Trophoblast cell (in vitro differentiated cells and primary cell): ENCODE measurements at regions not wholly inside any gene's neighbourhood (a gene's known extent, or its start where the extent isn't known, plus 50 kb on each side); places are given as distances from the start of the nearest gene placed in this dataset.
A peak's percentile ranks its signal among the peaks of the same experiment; 100 is the strongest.

Source experiments
- DNase-seq, 2 donors: peaks; one replicate each; pipeline ENCODE4 v3.0.0-alpha.2; 2016
- H2AFZ ChIP-seq: 2 replicates; pipeline ENCODE4 v1.6.1; 2013; ENCODE audit warnings: low read length, moderate library complexity, mild to moderate bottlenecking; ENCODE audit not compliant: insufficient read depth, poor library complexity
- H2AK5ac ChIP-seq: 2 replicates; pipeline ENCODE4 v1.6.1; 2013; ENCODE audit warnings: mild to moderate bottlenecking, low read length
- H2BK120ac ChIP-seq: 2 replicates; pipeline ENCODE4 v1.6.1; 2013; ENCODE audit warnings: low read length, mild to moderate bottlenecking, moderate library complexity; ENCODE audit not compliant: insufficient read depth, poor library complexity
- H2BK12ac ChIP-seq: 2 replicates; pipeline ENCODE4 v1.6.1; 2013; ENCODE audit warnings: mild to moderate bottlenecking, low read length, moderate library complexity
- H2BK5ac ChIP-seq: 2 replicates; pipeline ENCODE4 v1.6.1; 2013; ENCODE audit warnings: low read length, low read depth, moderate library complexity, mild to moderate bottlenecking; ENCODE audit not compliant: poor library complexity
- H3K14ac ChIP-seq: 2 replicates; pipeline ENCODE4 v1.6.1; 2013; ENCODE audit warnings: mild to moderate bottlenecking, low read length
- H3K18ac ChIP-seq: 2 replicates; pipeline ENCODE4 v1.6.1; 2013; ENCODE audit warnings: mild to moderate bottlenecking, low read length
- H3K23ac ChIP-seq: 2 replicates; pipeline ENCODE4 v1.6.1; 2013; ENCODE audit warnings: low read length
- H3K27ac ChIP-seq: 2 replicates; pipeline ENCODE4 v1.5.1; 2013; ENCODE audit warnings: low read depth, mild to moderate bottlenecking, inconsistent platforms, low read length, moderate library complexity
- H3K27me3 ChIP-seq: 2 replicates; pipeline ENCODE4 v1.6.1; 2013; ENCODE audit warnings: inconsistent platforms, mild to moderate bottlenecking, low read length, moderate library complexity; ENCODE audit not compliant: insufficient read depth
- H3K36me3 ChIP-seq, 2 experiments: 1 replicate in 1 of 2; 2 replicates in 1 of 2; pipeline ENCODE4 v1.6.1; 2013; ENCODE audit warnings: low read length in 2 of 2, mild to moderate bottlenecking in 2 of 2, moderate library complexity in 1 of 2; ENCODE audit not compliant: insufficient read depth in 2 of 2, control insufficient read depth in 1 of 2
- H3K4ac ChIP-seq: 2 replicates; pipeline ENCODE4 v1.6.1; 2013; ENCODE audit warnings: low read depth, mild to moderate bottlenecking, low read length, moderate library complexity
- H3K4me1 ChIP-seq, 2 experiments: 1 replicate in 1 of 2; 2 replicates in 1 of 2; pipeline ENCODE4 v1.6.1; 2013; ENCODE audit warnings: low read length in 2 of 2, mild to moderate bottlenecking in 2 of 2, moderate library complexity in 1 of 2; ENCODE audit not compliant: insufficient read depth in 2 of 2, control insufficient read depth in 1 of 2
- H3K4me2 ChIP-seq: 2 replicates; pipeline ENCODE4 v1.6.1; 2013; ENCODE audit warnings: inconsistent platforms, mild to moderate bottlenecking, low read length, moderate library complexity
- H3K4me3 ChIP-seq: 2 replicates; pipeline ENCODE4 v1.5.1; 2013; ENCODE audit warnings: mild to moderate bottlenecking, low read depth, low read length, inconsistent platforms
- H3K79me1 ChIP-seq: one replicate; pipeline ENCODE4 v1.6.1; 2013; ENCODE audit warnings: low read length
- H3K79me2 ChIP-seq: 2 replicates; pipeline ENCODE4 v1.6.1; 2013; ENCODE audit warnings: low read length, mild to moderate bottlenecking; ENCODE audit not compliant: control insufficient read depth, insufficient read depth, poor library complexity
- H3K9ac ChIP-seq: 2 replicates; pipeline ENCODE4 v1.6.1; 2013; ENCODE audit warnings: mild to moderate bottlenecking, low read length
- H3K9me3 ChIP-seq: 2 replicates; pipeline ENCODE4 v1.6.1; 2013; ENCODE audit warnings: low read depth, mild to moderate bottlenecking, control low read depth, inconsistent platforms, low read length; ENCODE audit not compliant: insufficient read depth
- H4K12ac ChIP-seq: 2 replicates; pipeline ENCODE4 v1.6.1; 2013; ENCODE audit warnings: low read depth, mild to moderate bottlenecking, low read length, moderate library complexity
- H4K8ac ChIP-seq: 2 replicates; pipeline ENCODE4 v1.6.1; 2013; ENCODE audit warnings: low read depth, mild to moderate bottlenecking, low read length, moderate library complexity
- H4K91ac ChIP-seq: one replicate; pipeline ENCODE4 v1.6.1; 2013; ENCODE audit warnings: low read depth, mild to moderate bottlenecking, low read length, moderate library complexity
- WGBS: extraction: QIAGEN DNeasy Blood & Tissue Kit; methylation state at CpG from one replicate; pipeline ENCODE4 v1.1.7; 2013; ENCODE audit warnings: missing lambda C conversion rate; ENCODE audit not compliant: insufficient read length, insufficient coverage; ENCODE audit errors: extremely low coverage; 5-methylcytosine and 5-hydroxymethylcytosine counted together

- no peak overlapping the region for H3K18ac ChIP-seq
- no peaks in the 10 kb centered on the region for H3K36me3 ChIP-seq
- no peaks in the 10 kb centered on the region for H3K79me2 ChIP-seq
- no peaks in the 10 kb centered on the region for H3K4me1 ChIP-seq
- H3K27ac ChIP-seq = no peak overlapping the region
- H3K9ac ChIP-seq = no peak overlapping the region
- H3K23ac ChIP-seq = no peak overlapping the region
- H3K14ac ChIP-seq = no peak overlapping the region
- no peaks in the 10 kb centered on the region for H3K27me3 ChIP-seq
- H2AK5ac ChIP-seq = no peak overlapping the region
- H2BK120ac ChIP-seq = no peak overlapping the region
- H4K91ac ChIP-seq = no peak overlapping the region
- no peaks in the 10 kb centered on the region for H3K79me1 ChIP-seq
- no peak overlapping the region for H4K8ac ChIP-seq
- H4K12ac ChIP-seq = no peak overlapping the region
- H3K4me2 ChIP-seq = no peak overlapping the region
- H2AFZ ChIP-seq = no peak overlapping the region
- H3K9me3 ChIP-seq = no peaks in the 10 kb centered on the region
- no peak overlapping the region for H3K4ac ChIP-seq
- WGBS = no CpG with 5 or more reads among the region's 3 CpGs
- H2BK5ac ChIP-seq = no peak overlapping the region
- H3K4me3 ChIP-seq = no peak overlapping the region
- DNase-seq = no peak
- H2BK12ac ChIP-seq = no peak overlapping the region
These were observed 72.4 kb upstream of the KDM7A start for GRCh38 chr7:140249036-140249806.

- WGBS = no CpG with 5 or more reads among the region's 3 CpGs
- Histone ChIP-seq H3K9me3 (no peaks in the 10 kb centered on the region), H2AK5ac (no peak overlapping the region), H3K4me3 (no peak overlapping the region), H3K4ac (no peak overlapping the region), H3K9ac (no peak overlapping the region), H4K91ac (no peak overlapping the region), H2BK120ac (no peak overlapping the region), H3K27ac (no peak overlapping the region), H2BK12ac (no peak overlapping the region), H3K79me1 (no peaks in the 10 kb centered on the region), H2BK5ac (no peak overlapping the region), H3K23ac (no peak overlapping the region), H3K4me1 (no peaks in the 10 kb centered on the region), H3K4me2 (no peak overlapping the region), H3K14ac (no peak overlapping the region), H2AFZ (no peak overlapping the region), H4K8ac (no peak overlapping the region), H3K18ac (no peak overlapping the region), H3K36me3 (no peaks in the 10 kb centered on the region), H3K79me2 (no peaks in the 10 kb centered on the region), H4K12ac (no peak overlapping the region), H3K27me3 (no peaks in the 10 kb centered on the region)
- DNase-seq = no peak
These were observed 70.8 kb upstream of the KDM7A start for GRCh38 chr7:140247559-140247958.

GRCh38 chr7:140245611-140246105 is 68.9 kb upstream of the KDM7A start:
- no peak overlapping the region for H2AFZ ChIP-seq
- H3K9me3 ChIP-seq = no peaks in the 10 kb centered on the region
- H3K27ac ChIP-seq = no peak overlapping the region
- H3K79me2 ChIP-seq = no peaks in the 10 kb centered on the region
- H3K4me2 ChIP-seq = no peak overlapping the region
- no CpG with 5 or more reads among the region's 7 CpGs for WGBS
- no peak for DNase-seq
- H3K23ac ChIP-seq = no peak overlapping the region
- H2BK12ac ChIP-seq = no peak overlapping the region
- H3K4ac ChIP-seq = no peak overlapping the region
- no peaks in the 10 kb centered on the region for H3K79me1 ChIP-seq
- no peak overlapping the region for H2BK5ac ChIP-seq
- no peak overlapping the region for H2AK5ac ChIP-seq
- no peak overlapping the region for H3K9ac ChIP-seq
- no peak overlapping the region for H3K18ac ChIP-seq
- H3K4me3 ChIP-seq = no peak overlapping the region
- no peaks in the 10 kb centered on the region for H3K36me3 ChIP-seq
- H4K12ac ChIP-seq = no peak overlapping the region
- H3K14ac ChIP-seq = no peak overlapping the region
- no peak overlapping the region for H4K8ac ChIP-seq
- no peaks in the 10 kb centered on the region for H3K27me3 ChIP-seq
- H2BK120ac ChIP-seq = no peak overlapping the region
- H4K91ac ChIP-seq = no peak overlapping the region
- peaks cover 0 to 2% of the 10 kb centered on the region in 2 experiments for H3K4me1 ChIP-seq

- Histone ChIP-seq H2AK5ac (no peak overlapping the region), H4K91ac (no peak overlapping the region), H3K27me3 (no peaks in the 10 kb centered on the region), H3K18ac (no peak overlapping the region), H3K23ac (no peak overlapping the region), H4K12ac (no peak overlapping the region), H3K27ac (no peak overlapping the region), H2AFZ (peak overlapping the region; percentile 63), H3K36me3 (no peaks in the 10 kb centered on the region), H2BK5ac (no peak overlapping the region), H3K79me2 (no peaks in the 10 kb centered on the region), H2BK120ac (no peak overlapping the region), H3K4me2 (no peak overlapping the region), H3K9ac (no peak overlapping the region), H3K4me3 (no peak overlapping the region), H3K4ac (no peak overlapping the region), H3K4me1 (peaks cover 0 to 2% of the 10 kb centered on the region in 2 experiments), H4K8ac (no peak overlapping the region), H2BK12ac (no peak overlapping the region), H3K14ac (no peak overlapping the region), H3K79me1 (no peaks in the 10 kb centered on the region), H3K9me3 (no peaks in the 10 kb centered on the region)
- no CpG with 5 or more reads among the region's 4 CpGs for WGBS
- no peak for DNase-seq
These were observed 65.6 kb upstream of the KDM7A start for GRCh38 chr7:140242057-140243031.
